Mucosa of descending colon (tissue), 3 donors: ENCODE measurements at regions not wholly inside any gene's neighbourhood (a gene's known extent, or its start where the extent isn't known, plus 50 kb on each side); places are given as distances from the start of the nearest gene placed in this dataset.
A peak's percentile ranks its signal among the peaks of the same experiment; 100 is the strongest.
"Not testable (repeated sequence)": the region's sequence is repeated elsewhere in the genome, so short reads cannot be mapped to it uniquely, and the experiment has no call there.

ENCODE experiments used
- ATAC-seq: fragments of 200-7000 bp; cut with Tn5 transposase; one replicate; pipeline ENCODE4 v1.9.1; 2020; ENCODE audit warnings: mild to moderate bottlenecking, moderate library complexity
- DNase-seq, 3 donors: peaks; one replicate each; pipeline ENCODE4 v3.0.0-alpha.2; 2020
- H3K36me3 ChIP-seq: fragments of 200-600 bp; one replicate; pipeline ENCODE4 v1.8.0; 2021; ENCODE audit warnings: low read depth, mild to moderate bottlenecking
- H3K4me1 ChIP-seq: fragments of 200-600 bp; one replicate; pipeline ENCODE4 v1.8.0; 2021; ENCODE audit warnings: low read depth, mild to moderate bottlenecking
- H3K4me3 ChIP-seq: fragments of 200-600 bp; one replicate; pipeline ENCODE4 v1.8.0; 2021; ENCODE audit warnings: mild to moderate bottlenecking
- H3K9me3 ChIP-seq: fragments of 200-600 bp; one replicate; pipeline ENCODE4 v1.8.0; 2021; ENCODE audit warnings: mild to moderate bottlenecking
- intact Hi-C, 2 donors: fragments of 100-400 bp; cut with DNase I in 1 of 2; cut with micrococcal nuclease in 1 of 2; formaldehyde crosslinking; loops; one replicate each; pipeline versions ENCODE4 v1.11.0 to v1.11.1; 2022; cut with DNase I, micrococcal nuclease
- TF ChIP-seq, protein P1 (sequence below): fragments of 200-600 bp; IDR thresholded peaks from one replicate; pipeline ENCODE4 v1.8.0; 2022; ENCODE audit warnings: antibody characterized with exemption, mild to moderate bottlenecking
- donor health status: DM: no; HTN: no; CAD: no; lungs with moderate emphysema.
- donor health status: DM: no; HTN: no; CAD: no.
- donor health status: DM: no; HTN: yes; CAD: no.

DNA sequence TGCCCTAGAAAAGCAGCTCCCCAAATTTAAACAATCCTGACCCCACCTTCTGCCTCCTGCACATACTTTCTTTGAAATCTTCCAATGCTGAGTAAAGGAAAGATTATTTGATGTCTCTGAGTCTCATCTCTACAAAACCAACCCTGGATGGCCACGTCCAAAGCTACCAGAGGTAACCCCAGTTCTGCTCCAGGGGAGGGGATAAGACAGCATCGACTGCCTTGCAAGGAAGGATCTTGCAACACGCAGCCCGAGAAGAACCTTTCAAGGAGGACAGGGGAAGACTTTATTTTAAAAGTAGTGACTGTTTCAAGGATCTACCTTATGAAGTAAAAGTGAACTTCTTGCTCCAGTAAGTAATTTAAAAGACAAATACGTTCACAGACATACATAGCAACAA lies 66.5 kb upstream of the TMEM45B start:
- peaks cover 7% of the 10 kb centered on the region for H3K4me1 ChIP-seq
- H3K36me3 ChIP-seq: no peaks in the 10 kb centered on the region
- no peaks in the 10 kb centered on the region for H3K9me3 ChIP-seq
- no peak overlapping the region for H3K4me3 ChIP-seq
- TF ChIP-seq, protein P1, sequence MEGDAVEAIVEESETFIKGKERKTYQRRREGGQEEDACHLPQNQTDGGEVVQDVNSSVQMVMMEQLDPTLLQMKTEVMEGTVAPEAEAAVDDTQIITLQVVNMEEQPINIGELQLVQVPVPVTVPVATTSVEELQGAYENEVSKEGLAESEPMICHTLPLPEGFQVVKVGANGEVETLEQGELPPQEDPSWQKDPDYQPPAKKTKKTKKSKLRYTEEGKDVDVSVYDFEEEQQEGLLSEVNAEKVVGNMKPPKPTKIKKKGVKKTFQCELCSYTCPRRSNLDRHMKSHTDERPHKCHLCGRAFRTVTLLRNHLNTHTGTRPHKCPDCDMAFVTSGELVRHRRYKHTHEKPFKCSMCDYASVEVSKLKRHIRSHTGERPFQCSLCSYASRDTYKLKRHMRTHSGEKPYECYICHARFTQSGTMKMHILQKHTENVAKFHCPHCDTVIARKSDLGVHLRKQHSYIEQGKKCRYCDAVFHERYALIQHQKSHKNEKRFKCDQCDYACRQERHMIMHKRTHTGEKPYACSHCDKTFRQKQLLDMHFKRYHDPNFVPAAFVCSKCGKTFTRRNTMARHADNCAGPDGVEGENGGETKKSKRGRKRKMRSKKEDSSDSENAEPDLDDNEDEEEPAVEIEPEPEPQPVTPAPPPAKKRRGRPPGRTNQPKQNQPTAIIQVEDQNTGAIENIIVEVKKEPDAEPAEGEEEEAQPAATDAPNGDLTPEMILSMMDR: no peak
- intact Hi-C loops: no loop called here
- DNase-seq: no peak
- no peak for ATAC-seq

DNA sequence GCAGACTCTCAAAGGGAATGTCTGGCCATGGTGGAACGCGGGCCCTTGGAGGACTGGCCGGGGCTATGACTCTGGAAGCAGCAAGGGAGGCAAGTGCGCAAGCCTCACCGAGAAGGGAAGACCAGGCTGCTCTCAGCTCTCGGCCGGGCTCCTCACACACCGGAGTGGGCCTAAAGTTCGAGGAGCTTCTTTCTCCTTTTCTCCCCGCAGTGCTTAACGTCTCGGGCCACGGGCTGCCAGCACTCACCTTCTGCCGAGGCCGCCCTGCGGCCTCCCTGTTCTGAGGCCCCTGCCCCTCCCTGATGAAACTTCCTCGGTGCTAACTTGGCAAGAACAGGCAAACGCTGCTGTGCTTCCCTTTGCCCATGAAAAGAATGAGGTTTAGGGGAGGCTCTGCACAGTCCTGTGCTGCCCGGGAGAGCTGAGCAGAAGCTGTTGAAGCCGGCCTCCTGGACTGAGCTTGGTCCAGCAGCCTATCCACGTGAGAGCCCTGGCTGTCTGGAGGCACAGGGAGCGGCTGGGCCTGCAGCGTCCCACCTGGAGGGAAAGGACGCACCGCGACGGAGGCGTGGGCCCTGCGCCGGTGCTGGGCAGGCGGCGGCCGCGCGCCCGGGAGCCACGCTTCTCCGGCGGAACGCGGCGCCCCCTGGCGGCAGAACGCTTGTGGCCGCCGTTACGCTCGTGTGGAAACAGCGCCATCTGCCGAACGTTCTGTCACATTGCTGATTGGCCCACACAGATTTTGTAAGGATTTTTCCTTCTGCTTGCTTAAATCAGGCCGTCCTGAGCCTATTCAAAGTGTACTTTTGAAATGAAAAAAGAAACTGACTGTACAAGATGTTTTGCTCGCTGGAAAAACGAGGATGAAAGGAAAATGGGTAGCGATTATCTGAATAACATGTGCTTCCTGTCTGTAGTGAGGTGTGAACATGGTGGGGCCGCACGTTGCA lies 65.0 kb upstream of the TMEM45B start:
- TF ChIP-seq, protein P1: peak; percentile 98
- Histone ChIP-seq H3K4me1 (peaks cover 7% of the 10 kb centered on the region), H3K9me3 (no peaks in the 10 kb centered on the region), H3K4me3 (no peak overlapping the region), H3K36me3 (no peaks in the 10 kb centered on the region)
- DNase-seq (peak; percentile 77 to 81 (median 80)), ATAC-seq (peak; percentile 100)
- intact Hi-C loops: loop anchor here in 1 of 2 donors (10.0 kb wide), 1 partner anchor 386 kb away; no protein-coding TSS in a partner anchor

DNA sequence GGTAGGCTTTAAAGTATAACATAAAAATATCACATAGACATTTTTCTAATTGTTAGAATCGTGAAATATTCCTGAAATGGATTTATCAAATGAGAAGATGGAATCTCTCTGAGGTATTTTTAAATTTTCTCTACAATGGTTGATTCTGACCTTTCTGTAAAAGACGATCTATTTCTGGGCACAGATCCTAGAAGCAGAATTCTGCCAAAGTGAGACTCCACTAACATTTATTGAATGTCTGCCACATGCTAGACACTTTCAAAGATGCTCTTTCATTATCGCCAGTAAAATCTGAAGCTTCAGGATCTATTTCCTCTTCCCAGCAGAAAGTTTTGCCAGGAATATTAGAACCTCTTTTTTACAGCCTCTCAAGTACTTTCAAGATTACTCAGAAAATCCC lies 64.1 kb upstream of the TMEM45B start:
- Histone ChIP-seq H3K9me3 (no peaks in the 10 kb centered on the region), H3K36me3 (no peaks in the 10 kb centered on the region), H3K4me1 (peaks cover 7% of the 10 kb centered on the region), H3K4me3 (no peak overlapping the region)
- DNase-seq (no peak), ATAC-seq (no peak)
- TF ChIP-seq, protein P1: no peak
- intact Hi-C loops: loop anchor here in 1 of 2 donors (10.0 kb wide), 1 partner anchor 387 kb away; no protein-coding TSS in a partner anchor

DNA sequence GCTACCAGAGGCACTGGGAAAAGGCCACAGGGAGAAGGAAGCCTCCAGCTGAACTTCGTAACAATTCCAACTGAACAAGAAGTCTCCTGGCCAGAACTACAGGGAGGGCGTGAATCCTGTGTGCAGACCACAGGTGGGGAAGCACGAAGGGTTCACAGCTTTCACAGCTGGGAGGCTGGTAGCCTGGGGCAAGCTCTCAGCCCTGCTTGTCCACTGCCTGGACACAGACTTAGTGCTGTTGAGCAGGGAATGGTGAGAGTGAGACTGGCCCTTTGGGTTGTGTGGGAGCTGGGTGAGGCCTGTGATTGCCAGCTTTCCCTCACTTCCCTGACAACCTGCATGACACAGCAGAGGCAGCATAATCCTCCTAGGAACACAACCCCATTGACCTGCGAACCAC lies 52.1 kb upstream of the TMEM45B start:
- H3K9me3 ChIP-seq, DNase-seq, H3K36me3 ChIP-seq, H3K4me3 ChIP-seq, H3K4me1 ChIP-seq, intact Hi-C loops, ATAC-seq: not testable (repeated sequence)

DNA sequence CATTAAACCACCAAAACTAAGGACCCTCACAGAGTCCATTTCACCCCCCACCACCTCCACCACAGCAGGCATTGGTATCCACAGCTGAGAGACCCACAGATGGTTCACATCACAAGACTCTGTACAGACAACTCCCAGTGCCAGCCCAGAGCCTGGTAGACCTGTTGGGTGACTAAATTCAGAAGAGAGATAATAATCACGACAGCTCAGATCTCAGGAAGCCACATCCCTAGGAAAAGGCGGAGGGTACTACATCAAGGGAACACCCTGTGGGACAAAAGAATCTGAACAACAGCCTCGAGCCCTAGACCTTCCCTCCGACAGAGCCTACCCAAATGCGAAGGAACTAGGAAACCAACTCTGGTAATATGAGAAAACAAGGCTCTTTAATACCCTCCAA lies 51.4 kb upstream of the TMEM45B start:
- ATAC-seq, intact Hi-C loops, H3K4me1 ChIP-seq: not testable (repeated sequence)

More for the DNA sequence above, 51.4 kb upstream of the TMEM45B start:
- not testable (repeated sequence) for H3K36me3 ChIP-seq, DNase-seq, H3K9me3 ChIP-seq, H3K4me3 ChIP-seq
